ENCODE measurements at regions not wholly inside any gene's neighbourhood (a gene's known extent, or its start where the extent isn't known, plus 50 kb on each side); places are given as distances from the start of the nearest gene placed in this dataset.
"Not testable (repeated sequence)": the region's sequence is repeated elsewhere in the genome, so short reads cannot be mapped to it uniquely, and the experiment has no call there.

DNA sequence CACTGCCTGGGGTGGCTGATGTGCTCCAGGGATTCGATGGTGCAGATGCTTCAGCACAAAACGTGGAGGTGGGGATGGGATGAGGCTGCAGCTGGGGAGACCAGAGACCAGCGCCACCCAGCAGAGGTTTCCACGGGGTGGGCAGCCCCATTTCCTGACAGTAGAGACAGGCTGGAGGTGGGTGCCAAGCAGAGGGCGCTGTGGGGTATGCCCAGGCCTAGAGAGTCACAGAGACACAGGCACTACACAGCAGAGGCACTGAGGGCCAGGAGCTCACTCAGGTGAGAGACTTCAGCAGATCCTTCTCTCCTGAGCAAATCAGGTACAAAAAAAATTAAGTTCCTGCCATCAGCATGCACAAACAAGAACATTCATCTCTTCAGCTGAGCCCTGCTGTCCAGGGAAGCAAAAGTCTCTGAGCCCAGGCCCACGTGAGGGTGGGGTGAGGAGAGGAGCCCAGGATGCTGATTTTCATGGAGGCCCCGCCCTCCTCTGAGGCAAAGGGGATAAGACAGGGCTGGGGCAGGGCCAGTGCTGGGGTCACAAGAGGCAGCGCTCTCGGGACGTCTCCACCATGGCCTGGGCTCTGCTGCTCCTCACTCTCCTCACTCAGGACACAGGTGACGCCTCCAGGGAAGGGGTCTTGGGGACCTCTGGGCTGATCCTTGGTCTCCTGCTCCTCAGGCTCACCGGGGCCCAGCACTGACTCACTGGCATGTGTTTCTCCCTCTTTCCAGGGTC, 53.1 kb downstream of the GGTLC2 start:
- no peak for DNase-seq

DNA sequence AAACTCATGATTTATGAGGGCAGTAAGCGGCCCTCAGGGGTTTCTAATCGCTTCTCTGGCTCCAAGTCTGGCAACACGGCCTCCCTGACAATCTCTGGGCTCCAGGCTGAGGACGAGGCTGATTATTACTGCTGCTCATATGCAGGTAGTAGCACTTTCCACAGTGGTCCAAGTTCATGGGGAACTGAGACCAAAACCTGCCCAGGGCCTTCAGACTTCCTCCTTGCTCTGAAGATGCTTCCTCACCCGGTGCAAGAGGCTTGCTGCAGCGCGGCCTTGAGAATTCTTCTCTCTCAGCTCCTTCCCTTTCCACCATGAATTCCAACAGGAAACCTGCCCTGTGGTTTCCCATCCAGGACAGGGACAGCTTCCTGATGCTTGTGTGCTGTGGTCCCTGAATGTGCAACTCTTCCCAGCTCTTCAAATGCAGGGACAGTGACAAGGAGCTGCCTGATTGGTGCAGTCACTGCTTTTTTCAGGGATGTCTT, 53.9 kb downstream of the GGTLC2 start:
- peak; percentile 13 for DNase-seq

DNA sequence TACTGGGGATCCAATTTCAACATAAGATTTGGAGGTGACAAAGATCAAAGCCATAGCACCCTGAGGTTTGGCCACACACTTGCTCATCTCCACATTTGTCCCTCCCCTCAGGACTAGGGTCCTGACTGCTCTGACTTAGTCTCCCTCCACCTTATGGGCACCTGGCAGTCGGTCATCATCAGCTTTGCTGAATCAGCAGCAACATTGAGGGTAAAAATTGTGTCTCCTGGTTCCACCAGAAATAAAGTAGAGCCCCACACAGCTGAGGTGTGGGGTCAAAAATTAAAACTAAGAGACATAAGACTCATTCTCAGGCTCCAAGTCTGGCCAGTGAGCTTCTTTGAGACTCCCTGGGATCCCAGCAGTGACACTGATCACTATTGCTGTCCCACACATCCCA, 56.2 kb downstream of the GGTLC2 start:
- DNase-seq, result peak; percentile 12

DNA sequence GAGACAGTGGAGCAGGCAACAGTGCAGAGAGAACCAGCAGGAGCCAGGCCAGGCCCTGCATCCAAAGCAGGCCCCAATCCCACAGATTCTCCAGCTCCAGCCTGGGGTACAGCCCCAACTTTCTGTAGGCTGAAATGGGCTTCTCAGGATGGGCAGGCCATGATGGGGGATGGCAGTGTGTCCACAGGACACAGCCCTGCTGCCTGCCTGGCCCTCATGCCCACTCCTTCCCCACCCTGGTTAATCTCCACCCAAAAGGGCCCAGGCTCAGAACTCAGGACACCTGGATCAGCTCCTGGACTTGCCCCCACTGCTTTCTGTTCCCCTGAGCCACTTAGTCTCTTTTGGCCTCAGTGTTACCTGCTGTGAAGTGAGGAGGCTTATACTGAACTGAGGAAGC, 57.1 kb downstream of the GGTLC2 start:
- DNase-seq, result not testable (repeated sequence)

DNA sequence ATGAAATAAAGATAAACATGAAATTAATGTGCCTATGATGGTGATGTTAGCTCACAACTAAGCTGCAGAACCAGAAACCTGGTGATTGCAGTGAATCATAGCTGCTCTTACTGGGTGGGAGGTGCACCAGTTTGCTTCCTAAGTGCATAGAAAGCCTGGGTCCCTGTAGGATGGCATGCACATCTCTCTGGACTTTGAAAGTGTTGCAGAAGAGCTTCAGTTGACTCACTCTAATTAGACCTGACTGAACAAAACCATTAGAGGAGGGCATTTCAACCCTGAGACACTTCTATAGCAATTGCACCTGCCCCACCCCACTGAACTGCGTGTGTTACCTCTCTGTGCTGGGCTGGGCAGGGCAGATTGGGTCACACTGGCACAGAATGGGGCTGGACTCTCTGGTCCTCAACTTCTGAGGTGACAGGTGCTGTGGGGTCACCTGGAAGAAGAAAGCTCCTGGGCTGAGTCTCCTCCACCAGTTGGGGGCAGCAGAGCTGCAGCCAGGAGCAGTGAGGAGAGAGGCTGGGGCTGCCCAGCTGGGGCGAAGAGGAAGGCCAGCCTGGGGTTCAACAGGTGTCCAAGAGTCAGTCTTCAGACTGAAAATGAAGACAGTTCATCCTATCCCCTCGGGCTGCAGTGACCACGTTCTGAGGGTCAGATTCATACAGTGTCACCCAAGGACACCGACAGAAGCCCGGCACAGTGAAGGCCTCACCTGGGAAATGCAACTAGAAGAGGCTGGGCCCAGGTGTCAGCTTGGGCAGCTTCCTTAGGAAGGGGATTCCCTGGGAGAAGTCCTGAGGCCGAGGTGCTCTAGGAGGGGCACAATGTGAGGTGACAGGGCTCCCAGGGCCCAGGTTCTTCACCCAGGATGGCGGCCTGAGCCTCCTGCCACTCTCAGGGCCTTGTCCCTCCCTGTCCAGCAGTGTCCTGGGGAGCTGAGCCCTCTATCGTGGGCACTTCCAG, 58.1 kb downstream of the GGTLC2 start:
- DNase-seq, result peak; percentile 61

- peak; percentile 43 for DNase-seq
Observed at GRCh38 chr22:22703203-22703570, 58.8 kb downstream of the GGTLC2 start.

DNA sequence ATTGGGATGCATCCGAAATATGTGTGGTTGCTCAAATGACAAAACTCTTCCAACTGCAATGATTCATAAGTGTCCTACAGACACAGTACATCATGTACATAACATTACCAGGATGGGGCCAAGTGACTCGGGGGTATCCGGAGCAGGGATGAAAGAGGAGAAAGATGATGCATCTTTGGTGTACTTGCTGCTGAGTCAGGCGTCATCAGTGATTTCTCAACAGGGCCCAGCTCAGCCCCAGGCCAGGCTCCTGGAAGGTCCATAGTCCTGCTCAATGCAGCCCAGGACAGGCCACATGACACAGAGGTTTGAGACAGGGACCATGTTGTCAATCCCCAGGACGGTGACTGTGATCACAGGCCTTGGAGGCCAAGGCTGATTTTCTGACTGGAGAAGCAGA, 59.3 kb downstream of the GGTLC2 start:
- DNase-seq, result peak; percentile 51

GRCh38 chr22:22704156-22704946, 59.9 kb downstream of the GGTLC2 start:
- no peak for DNase-seq

DNA sequence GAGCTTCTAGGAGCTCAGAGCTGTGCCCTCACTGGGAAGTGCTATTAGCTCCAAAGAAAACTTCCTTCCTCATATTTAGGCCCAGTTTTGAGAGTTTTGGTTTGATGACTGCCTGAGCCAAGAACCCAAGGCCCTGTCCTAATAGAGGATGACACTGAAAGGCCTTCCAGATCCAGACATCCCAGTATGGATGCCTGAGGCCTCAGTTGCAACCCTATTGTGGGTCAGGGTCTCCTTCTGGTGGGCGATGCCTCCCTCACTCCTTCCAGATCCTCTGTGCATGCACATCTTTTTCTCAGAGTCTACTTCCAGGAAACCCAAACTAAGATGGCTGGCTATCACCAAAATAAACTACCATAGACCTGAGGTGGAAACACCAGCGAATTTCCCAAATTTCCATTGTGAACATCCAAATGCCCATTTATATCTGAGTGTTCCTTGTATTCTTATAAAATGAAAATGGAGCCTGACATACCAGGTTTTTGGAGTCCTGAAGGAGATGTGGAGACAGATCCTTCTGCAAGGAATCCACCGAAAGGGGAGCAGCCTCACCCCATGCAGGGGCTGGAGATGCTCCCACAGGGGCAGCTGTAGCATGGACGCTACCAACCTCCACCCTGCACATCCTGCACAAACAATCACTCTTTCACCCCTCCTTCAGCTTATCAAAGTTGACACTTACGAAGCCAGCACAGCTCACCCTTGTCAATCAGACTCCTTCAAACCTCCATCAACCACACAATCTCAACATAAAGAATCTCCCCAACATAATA, 61.1 kb downstream of the GGTLC2 start:
- no peak for DNase-seq

GRCh38 chr22:22706253-22706915, 62.0 kb downstream of the GGTLC2 start:
- no peak for DNase-seq

- peak; percentile 61 for DNase-seq
Observed at GRCh38 chr22:22709719-22710445, 65.5 kb downstream of the GGTLC2 start.

- peak; percentile 72 for DNase-seq
Observed at GRCh38 chr22:22710719-22711531, 66.5 kb downstream of the GGTLC2 start.

DNA sequence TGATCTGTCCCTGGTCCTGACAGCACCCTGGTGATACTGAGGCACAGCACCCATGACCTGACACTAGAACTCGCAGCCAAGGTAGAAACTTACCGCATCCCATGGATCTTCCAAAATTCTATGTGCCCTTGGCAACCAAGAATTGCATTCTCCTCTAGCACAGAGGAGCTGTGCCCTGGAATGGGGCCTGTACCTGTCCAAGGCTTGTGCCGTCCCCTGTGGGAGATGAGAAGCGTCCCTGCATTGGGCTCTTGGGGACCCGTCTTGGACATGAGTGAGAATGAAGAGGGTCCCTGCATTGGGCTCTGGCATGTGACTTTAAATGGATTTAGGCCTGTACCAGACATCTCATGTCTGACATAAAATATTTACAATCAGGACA, 67.1 kb downstream of the GGTLC2 start:
- DNase-seq, result peak; percentile 37

DNA sequence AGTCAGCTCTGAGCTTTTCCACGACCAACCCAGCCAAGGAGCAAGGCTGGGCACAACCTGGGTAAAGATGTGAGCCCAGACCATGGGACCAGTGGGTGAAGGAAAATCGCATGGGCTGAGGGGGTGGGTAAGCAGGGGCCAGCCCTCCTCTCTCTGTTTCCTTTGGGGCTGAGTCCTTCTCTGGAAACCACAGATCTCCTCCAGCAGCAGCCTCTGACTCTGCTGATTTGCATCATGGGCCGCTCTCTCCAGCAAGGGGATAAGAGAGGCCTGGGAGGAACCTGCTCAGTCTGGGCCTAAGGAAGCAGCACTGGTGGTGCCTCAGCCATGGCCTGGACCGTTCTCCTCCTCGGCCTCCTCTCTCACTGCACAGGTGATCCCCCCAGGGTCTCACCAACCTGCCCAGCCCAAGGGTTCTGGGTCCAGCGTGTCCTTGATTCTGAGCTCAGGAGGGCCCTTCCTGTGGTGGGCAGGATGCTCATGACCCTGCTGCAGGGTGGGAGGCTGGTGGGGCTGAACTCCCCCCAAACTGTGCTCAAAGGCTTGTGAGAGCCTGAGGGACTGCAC, 67.8 kb downstream of the GGTLC2 start:
- peak; percentile 25 for DNase-seq

GRCh38 chr22:22712666-22713365, 68.4 kb downstream of the GGTLC2 start:
- DNase-seq, result no peak

GRCh38 chr22:22713416-22713815, 69.0 kb downstream of the GGTLC2 start:
- DNase-seq, result peak; percentile 21

- DNase-seq, result peak; percentile 22
Observed at GRCh38 chr22:22714600-22715335, 70.4 kb downstream of the GGTLC2 start.

DNA sequence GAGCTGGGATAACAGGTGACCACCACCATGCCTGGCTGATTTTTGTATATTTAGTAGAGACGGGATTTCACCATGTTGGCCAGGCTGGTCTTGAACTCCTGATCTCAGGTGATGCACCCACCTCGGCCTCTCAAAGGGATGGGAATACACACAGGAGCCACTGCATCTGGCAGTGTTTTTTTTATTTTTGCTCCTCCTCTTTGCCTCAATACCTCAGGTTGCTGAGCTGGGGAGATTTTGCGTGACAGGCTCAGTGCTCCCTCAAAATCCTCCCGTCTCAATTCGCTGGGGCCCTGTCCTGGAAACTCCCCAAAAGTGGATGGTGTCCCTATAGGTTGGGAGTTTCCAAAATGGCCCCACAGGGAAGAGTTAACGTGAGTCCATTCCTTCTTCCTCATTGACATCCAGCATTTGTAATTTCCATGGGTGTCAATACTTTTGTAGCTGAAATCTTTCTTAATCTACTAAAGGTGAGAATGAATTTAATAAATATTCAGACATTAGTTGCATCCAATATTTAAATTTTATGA, 71.8 kb downstream of the GGTLC2 start:
- DNase-seq, result no peak

Measured in islet precursor cell (in vitro differentiated cells).